ENCODE measurements at regions not wholly inside any gene's neighbourhood (a gene's known extent, or its start where the extent isn't known, plus 50 kb on each side); places are given as distances from the start of the nearest gene placed in this dataset.

DNA sequence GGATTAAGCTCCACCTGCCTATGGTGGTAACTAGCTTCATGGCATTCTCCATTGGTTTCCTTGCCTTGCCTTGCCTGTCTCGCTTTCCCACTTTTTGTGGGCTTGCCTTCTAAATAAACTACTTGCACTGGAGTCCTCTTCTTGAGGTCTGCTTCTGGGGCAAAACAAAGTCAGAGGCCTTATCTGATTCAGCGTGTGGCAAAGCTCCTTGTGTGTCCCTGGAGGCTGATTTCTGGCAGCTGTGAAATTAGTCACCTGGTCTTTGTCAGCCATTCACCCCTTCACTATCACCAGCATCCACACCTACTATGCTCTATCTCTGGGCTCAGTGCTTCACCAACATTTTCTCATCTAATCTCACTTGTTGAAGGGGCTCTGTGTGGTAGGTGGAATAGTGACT, 176.2 kb downstream of the SEC61B start:
- TF ChIP-seq POLR2A (IDR thresholded peaks at IDR 0.05), result no peak
- TF ChIP-seq, protein P1, sequence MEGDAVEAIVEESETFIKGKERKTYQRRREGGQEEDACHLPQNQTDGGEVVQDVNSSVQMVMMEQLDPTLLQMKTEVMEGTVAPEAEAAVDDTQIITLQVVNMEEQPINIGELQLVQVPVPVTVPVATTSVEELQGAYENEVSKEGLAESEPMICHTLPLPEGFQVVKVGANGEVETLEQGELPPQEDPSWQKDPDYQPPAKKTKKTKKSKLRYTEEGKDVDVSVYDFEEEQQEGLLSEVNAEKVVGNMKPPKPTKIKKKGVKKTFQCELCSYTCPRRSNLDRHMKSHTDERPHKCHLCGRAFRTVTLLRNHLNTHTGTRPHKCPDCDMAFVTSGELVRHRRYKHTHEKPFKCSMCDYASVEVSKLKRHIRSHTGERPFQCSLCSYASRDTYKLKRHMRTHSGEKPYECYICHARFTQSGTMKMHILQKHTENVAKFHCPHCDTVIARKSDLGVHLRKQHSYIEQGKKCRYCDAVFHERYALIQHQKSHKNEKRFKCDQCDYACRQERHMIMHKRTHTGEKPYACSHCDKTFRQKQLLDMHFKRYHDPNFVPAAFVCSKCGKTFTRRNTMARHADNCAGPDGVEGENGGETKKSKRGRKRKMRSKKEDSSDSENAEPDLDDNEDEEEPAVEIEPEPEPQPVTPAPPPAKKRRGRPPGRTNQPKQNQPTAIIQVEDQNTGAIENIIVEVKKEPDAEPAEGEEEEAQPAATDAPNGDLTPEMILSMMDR (IDR thresholded peaks at IDR 0.05), result no peak

All from vagina (tissue), 2 donors.